RWPE2 (cell line): ENCODE measurements at regions not wholly inside any gene's neighbourhood (a gene's known extent, or its start where the extent isn't known, plus 50 kb on each side); places are given as distances from the start of the nearest gene placed in this dataset.
"Not testable (repeated sequence)": the region's sequence is repeated elsewhere in the genome, so short reads cannot be mapped to it uniquely, and the experiment has no call there.

Source experiments
- ATAC-seq: fragments of 200-7000 bp; cut with Tn5 transposase; 3 replicates; pipeline ENCODE4 v1.9.1; 2021; ENCODE audit warnings: low read depth
- DNase-seq: peaks from one replicate; pipeline ENCODE4 v3.0.0-alpha.2; 2020; ENCODE audit warnings: low spot score
- H3K27ac ChIP-seq: fragments of 450-650 bp; 2 replicates; pipeline ENCODE4 v1.5.1; 2017; ENCODE audit warnings: mild to moderate bottlenecking; ENCODE audit not compliant: poor library complexity, severe bottlenecking
- H3K27me3 ChIP-seq: fragments of 250-450 bp; sonication (Bioruptor Pico); 2 replicates; pipeline ENCODE4 v1.5.1; 2021; ENCODE audit warnings: mild to moderate bottlenecking, moderate library complexity; ENCODE audit not compliant: insufficient read depth, poor library complexity, severe bottlenecking
- H3K36me3 ChIP-seq: fragments of 250-450 bp; sonication (Bioruptor Pico); 2 replicates; pipeline ENCODE4 v1.5.1; 2020; ENCODE audit warnings: low read depth, mild to moderate bottlenecking, moderate library complexity
- H3K4me1 ChIP-seq: fragments of 250-450 bp; sonication (Bioruptor Pico); 2 replicates; pipeline ENCODE4 v1.5.1; 2021; ENCODE audit warnings: mild to moderate bottlenecking, moderate library complexity; ENCODE audit not compliant: insufficient read depth, poor library complexity, severe bottlenecking
- H3K4me3 ChIP-seq: fragments of 250-450 bp; sonication (Bioruptor Pico); 2 replicates; pipeline ENCODE4 v1.5.1; 2021; ENCODE audit warnings: mild to moderate bottlenecking, moderate library complexity; ENCODE audit not compliant: severe bottlenecking
- H3K9me3 ChIP-seq: fragments of 250-450 bp; sonication (Bioruptor Pico); 2 replicates; pipeline ENCODE4 v1.5.1; 2021; ENCODE audit warnings: mild to moderate bottlenecking, moderate library complexity; ENCODE audit not compliant: severe bottlenecking
- TF ChIP-seq, protein P1 (sequence below): fragments of 450-650 bp; IDR thresholded peaks from one replicate; pipeline ENCODE4 v1.5.1; 2017; ENCODE audit warnings: mild to moderate bottlenecking, moderate library complexity; ENCODE audit not compliant: poor library complexity, severe bottlenecking

DNA sequence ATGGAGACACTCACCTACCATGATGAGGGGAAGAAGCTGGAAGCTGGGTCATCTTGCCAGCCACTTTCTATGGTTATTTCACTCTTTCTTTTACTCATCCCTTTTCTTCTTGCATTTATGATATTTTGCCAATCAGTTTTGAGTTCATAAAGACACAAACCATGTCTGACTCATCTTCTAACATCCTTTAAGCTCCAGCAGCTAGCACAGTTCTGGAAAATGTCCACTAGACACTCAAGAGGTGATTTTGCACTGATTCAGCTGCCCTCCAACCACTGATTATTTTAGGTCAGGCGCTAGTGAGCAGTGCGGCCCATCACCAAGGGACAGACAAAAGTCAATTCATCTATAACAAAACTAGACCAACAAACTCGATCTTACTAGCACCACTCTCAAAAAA, 537.1 kb upstream of the ID2 start:
- ATAC-seq (no peak), DNase-seq (no peak)
- Histone ChIP-seq H3K4me3 (no peak overlapping the region), H3K9me3 (peaks cover 2% of the 10 kb centered on the region), H3K27me3 (no peaks in the 10 kb centered on the region), H3K36me3 (no peaks in the 10 kb centered on the region), H3K4me1 (no peaks in the 10 kb centered on the region), H3K27ac (no peak overlapping the region)
- TF ChIP-seq, protein P1, sequence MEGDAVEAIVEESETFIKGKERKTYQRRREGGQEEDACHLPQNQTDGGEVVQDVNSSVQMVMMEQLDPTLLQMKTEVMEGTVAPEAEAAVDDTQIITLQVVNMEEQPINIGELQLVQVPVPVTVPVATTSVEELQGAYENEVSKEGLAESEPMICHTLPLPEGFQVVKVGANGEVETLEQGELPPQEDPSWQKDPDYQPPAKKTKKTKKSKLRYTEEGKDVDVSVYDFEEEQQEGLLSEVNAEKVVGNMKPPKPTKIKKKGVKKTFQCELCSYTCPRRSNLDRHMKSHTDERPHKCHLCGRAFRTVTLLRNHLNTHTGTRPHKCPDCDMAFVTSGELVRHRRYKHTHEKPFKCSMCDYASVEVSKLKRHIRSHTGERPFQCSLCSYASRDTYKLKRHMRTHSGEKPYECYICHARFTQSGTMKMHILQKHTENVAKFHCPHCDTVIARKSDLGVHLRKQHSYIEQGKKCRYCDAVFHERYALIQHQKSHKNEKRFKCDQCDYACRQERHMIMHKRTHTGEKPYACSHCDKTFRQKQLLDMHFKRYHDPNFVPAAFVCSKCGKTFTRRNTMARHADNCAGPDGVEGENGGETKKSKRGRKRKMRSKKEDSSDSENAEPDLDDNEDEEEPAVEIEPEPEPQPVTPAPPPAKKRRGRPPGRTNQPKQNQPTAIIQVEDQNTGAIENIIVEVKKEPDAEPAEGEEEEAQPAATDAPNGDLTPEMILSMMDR = no peak

DNA sequence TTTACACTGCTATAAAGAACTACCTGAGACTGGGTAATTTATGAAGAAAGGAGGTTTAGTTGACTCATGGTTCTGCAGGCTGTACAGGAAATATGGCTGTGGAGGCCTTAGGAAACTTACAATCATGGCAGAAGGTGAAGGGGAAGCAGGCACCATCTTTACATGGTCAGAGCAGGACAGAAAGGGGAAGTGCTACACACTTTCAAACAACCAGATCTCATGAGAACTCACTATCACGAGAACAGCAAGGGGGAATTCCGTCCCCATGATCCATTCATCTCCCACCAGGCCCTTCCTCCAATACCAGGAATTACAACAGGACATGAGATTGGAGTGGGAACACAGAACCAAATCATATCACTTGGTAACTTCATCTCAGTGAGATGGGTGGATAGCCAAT, 536.5 kb upstream of the ID2 start:
- not testable (repeated sequence) for H3K27ac ChIP-seq, DNase-seq, ATAC-seq

DNA sequence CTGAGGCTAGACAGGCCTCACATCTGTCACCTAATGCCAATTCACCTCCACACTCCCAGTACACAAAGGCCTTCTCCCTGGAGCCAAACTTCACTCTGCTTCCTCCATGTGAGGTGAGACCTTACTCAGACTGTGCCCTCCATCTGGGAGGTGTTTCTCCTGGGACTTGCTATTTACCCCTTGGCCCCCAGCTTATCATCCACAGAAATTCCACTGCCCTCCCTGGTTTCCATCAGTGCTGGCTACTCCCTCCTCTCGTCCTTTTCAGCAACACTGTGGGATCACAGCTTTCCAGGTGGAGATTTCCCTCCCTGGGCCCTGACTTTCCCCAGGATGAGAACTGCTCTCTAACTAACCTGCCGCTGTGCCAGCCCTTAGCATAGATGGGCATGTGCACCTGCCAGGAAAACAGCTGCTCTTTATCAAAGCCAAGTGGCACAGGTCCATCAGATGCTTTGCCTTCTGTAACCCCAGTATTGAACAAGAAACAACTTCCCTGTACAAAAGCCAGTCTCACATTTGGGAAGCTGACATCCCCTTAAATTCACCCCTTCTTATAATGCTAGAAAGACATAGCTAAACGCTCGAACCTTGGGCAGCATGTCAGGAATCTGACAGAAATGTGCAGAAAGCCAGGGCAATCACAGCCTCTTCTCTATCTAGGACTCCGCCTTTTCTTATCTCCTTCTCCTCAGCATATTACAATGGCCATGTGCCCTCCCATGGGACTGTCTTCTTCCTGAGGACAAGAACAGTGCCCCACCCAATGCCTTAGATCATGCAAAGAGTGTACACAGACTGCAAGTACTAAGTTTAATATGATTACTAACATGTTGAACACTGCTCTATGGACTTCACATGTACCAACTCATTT, 535.5 kb upstream of the ID2 start:
- TF ChIP-seq, protein P1 = no peak
- no peak for DNase-seq
- H3K4me3 ChIP-seq = no peak overlapping the region
- H3K27ac ChIP-seq = no peak overlapping the region
- H3K9me3 ChIP-seq = peaks cover 2% of the 10 kb centered on the region
- ATAC-seq = no peak
- no peaks in the 10 kb centered on the region for H3K4me1 ChIP-seq
- H3K27me3 ChIP-seq = no peaks in the 10 kb centered on the region
- H3K36me3 ChIP-seq = no peaks in the 10 kb centered on the region

More for the DNA sequence above, 536.5 kb upstream of the ID2 start:
- not testable (repeated sequence) for H3K9me3 ChIP-seq, H3K4me1 ChIP-seq, H3K27me3 ChIP-seq, H3K4me3 ChIP-seq, H3K36me3 ChIP-seq

DNA sequence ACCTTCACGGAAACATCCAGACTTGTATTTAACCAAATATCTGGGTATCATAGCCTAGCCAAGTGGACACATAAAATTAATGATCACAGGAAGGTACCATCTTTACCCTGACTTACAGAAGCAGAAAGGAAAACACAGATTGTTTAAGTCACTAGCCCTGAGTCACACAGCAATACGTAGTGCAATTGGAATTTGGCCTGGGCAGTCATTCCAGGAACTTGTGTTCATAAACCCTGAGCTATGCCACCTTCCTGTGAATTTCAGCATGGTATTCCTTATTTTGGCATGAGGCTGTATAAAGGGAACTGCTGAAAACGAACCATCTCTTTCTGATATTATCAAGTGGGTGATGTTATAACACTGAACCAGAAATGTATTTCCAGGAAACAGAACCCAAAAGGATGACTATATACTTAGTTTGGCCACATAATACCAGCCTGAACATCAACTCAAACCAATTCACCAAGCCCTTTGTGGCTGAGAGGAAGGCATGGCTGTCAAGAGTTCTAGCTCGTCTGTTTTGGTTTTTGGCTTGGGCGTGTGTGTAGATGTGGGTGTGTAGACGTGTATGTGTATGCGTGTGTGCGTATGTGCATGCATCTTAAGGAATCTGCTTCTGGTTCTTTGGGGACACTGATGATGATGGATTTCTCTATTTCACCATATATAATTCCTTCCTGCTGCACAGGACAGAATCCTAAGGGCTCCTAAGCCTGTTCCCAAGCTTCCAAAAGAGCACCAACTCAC, 533.4 kb upstream of the ID2 start:
- Histone ChIP-seq H3K36me3 (no peaks in the 10 kb centered on the region), H3K4me1 (no peaks in the 10 kb centered on the region), H3K4me3 (no peak overlapping the region), H3K27me3 (no peaks in the 10 kb centered on the region), H3K9me3 (peaks cover 2% of the 10 kb centered on the region), H3K27ac (peak overlapping the region; percentile 34)
- DNase-seq = no peak
- peak; percentile 86 for ATAC-seq
- TF ChIP-seq, protein P1 = no peak

DNA sequence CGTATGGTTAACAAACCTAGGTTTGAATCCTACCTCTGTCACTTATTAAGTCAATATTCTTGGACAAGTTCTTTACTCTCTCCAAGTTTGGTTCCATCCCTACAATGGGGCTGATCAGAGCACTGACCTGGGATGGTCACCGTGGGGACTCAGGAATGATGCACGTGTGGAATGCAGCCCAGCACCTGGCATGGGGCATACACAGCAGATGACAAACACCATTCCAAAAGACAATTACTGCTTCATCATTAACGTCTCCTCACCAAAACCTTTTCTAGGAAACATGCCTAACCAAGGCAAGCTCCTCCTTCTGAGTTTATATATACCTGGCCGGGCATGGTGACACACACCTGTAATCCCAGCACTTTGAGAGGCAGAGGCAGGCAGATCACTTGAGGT, 532.9 kb upstream of the ID2 start:
- H3K4me3 ChIP-seq = no peak overlapping the region
- H3K9me3 ChIP-seq = peaks cover 2% of the 10 kb centered on the region
- DNase-seq (no peak), ATAC-seq (no peak)
- H3K27ac ChIP-seq = peak overlapping the region; percentile 34
- no peaks in the 10 kb centered on the region for H3K27me3 ChIP-seq
- TF ChIP-seq, protein P1 = no peak
- H3K4me1 ChIP-seq = no peaks in the 10 kb centered on the region
- H3K36me3 ChIP-seq = no peaks in the 10 kb centered on the region
